HG02870 (cell line): ENCODE measurements at regions not wholly inside any gene's neighbourhood (a gene's known extent, or its start where the extent isn't known, plus 50 kb on each side); places are given as distances from the start of the nearest gene placed in this dataset.

Experiments used
- ATAC-seq: cut with Tn5 transposase; IDR thresholded peaks from one replicate; pipeline ENCODE4 v1.9.1; 2021; ENCODE audit warnings: mild to moderate bottlenecking, moderate library complexity; ENCODE audit not compliant: unreplicated experiment

DNA sequence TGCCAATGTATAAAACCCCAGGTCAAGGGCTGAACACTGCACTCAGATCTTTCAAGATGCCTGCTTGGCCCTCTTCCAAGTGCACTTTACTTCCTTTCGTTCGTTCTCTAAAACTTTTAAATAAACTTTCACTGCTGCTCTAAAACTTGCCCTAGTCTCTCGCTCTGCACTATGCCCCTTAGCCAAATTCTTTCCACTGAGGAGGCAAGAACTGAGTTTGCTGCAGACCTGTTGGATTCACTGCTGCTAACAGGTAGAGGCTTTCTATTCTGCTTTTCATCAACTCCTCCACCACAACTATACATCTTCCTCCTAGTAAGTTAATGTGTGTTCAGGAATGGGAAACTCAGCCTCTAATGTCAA lies 467.9 kb downstream of the MBD2 start:
- no peak for ATAC-seq

DNA sequence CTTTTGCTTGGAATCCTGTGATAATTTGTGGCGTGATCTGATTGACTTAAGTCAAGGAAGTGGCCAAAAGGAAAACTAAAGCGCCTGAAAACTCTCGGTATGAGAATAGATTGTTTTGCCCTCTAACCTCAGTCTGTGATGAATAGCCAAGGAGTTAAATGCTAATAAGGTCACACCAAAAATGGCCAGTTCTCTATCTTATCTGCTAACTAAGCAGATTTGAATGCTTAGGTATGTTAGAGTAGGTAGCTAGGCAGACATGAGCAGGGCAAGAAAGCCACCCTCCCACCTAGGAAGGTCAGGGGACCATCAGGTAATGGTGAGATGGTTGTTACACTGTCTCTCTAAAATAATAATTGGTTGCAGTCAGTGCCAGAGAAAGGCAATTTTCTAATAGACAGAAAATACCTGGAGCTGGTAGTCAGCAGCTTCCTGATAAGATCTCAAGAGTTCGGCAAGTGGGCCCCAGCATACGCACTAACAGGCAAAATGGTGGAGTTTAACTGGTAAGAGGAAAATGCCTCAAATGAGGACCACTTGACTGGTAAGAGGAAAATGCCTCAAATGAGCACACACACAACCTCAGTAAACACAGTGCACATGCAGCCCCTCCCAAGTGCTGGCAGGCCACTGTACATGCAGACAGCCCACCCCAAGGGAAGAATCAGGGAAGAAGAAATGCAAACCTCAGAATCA lies 468.4 kb downstream of the MBD2 start:
- ATAC-seq = no peak

DNA sequence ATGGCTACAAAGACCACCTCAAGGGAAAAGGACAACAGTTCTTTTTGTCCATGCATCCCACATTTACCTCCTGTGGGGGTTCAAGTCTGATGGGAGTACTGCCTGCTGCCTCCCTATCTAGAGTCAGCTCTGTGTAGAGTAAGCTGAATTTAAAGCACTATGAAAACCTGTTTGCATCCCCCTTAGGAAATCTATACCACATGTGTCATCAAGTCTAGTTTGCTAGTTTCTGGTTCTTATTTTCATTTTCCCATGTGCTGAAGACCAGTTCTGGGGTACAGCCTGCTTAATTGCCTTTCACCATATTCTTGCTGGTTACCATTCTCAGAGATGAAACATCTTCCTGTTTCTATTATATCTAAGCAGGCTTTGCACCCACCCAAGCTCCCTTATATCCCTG lies 470.3 kb downstream of the MBD2 start:
- ATAC-seq = no peak

DNA sequence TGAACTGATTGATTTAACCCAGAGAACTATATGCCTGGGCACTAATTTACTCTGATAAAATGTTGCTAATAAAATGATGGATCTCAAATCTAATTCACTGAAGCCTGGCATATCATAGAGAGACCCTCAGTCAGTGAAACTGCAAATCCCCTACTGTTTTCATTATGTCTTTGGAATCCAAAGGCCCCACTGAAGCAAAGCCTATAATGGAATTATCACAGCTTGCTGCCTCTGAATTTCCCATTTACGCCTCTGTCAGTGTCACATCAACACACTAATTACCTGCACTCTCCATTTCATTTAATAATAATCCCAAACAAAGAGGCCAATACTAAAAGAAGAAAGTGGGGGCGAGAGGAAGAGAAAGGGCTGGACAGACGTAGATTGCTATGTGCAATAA lies 470.9 kb downstream of the MBD2 start:
- no peak for ATAC-seq

DNA sequence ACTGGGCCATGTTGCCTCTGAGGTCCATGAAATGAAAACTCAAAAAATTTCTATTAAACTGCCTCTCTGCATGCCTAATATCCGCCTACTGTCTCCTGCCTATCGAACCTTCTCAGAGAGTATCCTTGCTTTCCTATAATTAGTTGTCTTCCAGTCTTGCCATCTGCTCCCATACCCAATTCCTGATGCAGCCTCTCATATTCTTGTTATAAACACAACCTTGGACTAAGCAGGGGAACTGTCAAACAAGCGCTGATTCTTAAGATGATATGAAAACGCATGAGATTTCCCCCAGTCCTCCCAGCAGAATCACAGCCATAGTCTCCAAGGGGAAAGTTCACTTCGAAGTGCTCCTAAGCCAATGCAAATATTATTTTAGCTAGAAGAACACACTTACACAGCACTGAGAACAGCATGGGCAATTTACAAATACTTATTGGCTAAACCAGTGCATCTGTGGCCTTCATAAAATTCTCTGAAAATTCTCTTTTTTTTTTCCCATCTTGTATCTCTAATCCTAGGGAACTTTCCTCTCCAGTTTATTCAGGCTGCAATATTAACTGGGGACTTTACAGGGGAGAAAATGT lies 471.6 kb downstream of the MBD2 start:
- no peak for ATAC-seq

DNA sequence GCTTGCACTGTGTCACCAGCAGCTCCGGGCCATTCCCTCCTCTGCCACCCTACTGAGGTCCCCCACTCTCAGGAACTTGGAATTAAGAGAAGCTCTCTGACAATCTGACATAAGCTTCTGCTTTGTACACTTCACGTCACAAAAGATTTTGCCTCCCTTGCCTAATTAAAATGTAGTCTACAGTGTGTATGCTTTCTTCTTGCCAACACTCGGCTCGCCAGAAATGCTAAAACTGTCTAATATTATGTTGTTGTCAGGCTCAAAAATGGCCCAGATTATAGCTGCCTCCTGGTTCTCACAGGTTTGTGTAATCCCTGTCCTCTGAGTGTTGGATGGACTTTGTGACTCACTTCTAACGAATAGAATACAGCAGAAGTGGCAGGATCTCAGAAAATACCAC lies 474.7 kb downstream of the MBD2 start:
- ATAC-seq = no peak

DNA sequence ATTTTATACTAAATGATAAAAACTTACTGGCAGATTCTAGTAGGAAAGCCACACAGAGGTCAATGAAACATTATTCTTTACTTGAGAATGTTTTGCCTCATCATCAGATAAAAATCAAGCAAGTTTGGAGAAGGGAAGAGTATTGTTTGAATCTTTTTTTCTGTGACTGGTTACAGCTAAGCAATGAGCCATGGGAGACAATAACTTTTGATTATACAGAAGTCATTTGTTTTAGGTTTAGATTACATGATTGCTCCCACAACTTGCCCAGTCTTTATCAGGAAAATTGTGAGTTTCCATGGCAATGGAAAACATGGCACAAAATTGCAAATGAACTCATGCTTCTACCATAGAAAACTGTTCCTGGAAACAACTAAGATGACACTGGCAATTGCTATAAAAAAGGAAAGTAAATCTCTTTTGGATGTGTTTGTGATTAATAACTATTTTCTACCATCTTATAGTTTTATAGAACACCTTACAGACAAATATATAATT lies 476.8 kb downstream of the MBD2 start:
- ATAC-seq = no peak

DNA sequence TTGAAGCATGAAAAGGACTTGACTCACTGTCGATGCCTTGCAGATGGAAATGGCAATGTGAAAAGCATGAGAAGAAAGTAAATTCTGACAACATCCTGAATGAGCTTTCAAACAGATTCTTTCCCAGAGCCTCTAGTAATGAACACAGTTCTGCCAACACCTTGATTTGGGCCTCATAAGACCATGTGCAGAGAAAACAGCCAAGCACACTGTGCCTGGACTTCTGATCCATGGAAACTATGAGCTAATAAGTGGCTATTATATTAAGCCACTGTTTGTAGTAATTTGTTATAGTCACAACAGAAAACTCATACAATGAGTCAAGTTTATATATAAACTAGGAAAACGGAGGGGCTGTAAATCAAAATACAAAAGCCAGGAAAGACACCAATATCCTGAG lies 477.3 kb downstream of the MBD2 start:
- no peak for ATAC-seq

DNA sequence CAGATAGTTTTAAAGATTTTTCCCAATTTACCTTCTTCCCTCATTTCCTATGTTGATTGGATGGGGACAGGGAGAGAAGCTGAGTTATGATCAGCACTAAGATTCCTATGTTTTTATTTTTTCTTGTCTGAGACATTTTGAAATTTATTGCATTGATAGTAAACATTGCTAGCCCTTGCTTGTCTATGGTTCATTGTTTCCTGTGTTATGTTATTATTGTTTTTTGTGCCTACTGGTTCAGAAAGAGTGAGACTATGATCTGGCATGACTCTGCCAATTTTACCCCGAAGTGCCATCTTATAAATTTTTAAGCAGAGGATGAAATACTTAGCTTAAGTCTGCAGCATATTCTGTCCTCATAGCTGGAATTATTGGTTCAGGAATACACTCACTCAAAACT lies 478.5 kb downstream of the MBD2 start:
- no peak for ATAC-seq

DNA sequence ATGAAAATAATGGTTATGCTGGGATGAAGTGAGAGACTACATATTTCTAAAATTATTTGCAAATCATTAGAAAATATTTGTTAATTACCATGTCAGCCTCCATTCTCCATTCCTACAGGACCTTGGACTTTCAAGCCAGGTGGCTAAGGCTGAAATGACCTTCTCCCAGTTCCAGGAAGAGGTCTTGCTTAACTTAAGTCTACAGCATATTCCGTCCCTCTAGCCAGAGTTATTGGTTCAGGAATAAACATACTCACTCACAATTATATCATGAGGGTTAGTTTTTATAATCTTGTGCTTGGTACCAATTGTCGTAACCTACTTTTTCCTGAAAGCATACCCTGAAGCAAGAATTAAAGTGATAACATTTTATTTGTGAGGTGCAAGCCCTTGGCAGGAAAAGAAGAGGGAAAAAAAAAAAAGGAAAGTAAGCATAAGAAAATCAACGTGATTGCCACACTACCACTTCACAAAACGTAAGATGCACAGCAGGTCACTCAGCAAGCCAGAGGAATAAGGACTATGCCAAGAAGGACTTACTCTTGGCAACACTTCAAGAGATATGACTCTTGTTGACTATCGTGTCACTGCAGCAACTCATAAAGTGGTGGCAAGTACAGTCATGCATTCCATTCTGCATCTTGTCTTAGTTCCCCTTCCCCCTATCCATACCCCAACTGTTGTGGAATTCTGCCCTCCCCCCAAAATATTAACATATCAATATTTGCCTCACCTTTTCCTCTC lies 479.1 kb downstream of the MBD2 start:
- ATAC-seq = no peak

DNA sequence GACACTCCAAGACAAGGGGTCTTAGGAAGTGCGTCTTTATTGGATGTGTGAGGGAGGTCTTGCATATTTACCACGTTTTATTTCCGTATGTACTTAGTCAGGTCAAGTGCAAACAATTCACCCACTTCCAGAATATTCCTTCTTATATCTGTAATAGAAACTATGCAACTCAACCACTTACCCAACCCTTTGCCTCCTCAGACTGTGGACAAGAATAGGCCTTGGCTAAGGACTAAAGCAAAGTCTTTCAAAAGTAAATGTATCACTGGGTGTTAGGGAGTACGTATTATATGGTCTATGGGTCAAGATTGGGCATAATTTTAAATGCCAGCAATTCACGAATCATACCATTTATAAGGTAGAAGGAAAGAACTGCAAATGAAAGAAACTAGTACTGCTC lies 484.8 kb downstream of the MBD2 start:
- no peak for ATAC-seq

DNA sequence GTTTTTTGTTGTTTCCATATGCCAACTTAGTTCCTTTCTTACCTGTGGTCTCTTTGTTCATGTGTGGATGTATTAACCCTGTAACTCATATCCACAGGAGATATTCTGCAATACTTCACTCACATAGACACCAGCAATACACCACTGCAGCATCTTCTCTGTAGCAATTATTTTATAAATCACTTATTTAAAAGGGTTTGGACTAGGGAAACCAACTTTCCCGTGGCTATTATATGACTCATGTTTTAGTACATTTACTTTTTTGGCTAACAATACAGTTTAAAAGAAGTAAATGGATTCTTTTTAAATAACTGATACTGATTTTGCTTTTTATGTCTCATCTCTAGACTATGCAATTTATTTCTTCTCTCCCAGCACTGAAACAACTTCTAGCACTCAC lies 488.9 kb downstream of the MBD2 start:
- ATAC-seq = no peak

DNA sequence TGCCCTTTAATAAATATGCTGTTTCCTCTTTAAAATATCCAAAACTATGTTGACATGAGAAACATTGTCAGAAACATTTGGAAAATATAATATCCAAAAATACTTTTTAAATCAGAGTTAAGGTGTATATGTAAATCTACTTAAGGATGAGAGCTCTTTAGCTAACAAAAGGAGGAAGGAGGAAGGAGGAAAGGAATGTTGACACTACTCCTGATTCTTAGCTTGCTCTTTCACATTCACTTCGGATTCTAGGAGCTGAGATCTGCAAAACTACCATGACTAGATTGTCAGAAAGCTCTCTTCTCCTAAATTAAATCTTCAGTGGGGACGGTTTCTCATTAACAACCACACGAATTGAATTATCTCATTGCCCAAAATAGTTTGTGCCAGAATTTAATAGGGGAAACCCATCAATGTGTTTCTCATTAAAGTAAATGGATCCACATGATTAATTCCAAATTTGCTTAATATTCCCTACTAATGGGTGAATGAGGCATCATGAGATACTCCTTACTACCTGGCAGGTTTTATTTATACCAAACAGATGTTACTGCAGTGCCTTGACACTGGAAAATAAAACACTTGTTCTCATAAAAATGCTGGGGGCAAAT lies 509.1 kb downstream of the MBD2 start:
- no peak for ATAC-seq

DNA sequence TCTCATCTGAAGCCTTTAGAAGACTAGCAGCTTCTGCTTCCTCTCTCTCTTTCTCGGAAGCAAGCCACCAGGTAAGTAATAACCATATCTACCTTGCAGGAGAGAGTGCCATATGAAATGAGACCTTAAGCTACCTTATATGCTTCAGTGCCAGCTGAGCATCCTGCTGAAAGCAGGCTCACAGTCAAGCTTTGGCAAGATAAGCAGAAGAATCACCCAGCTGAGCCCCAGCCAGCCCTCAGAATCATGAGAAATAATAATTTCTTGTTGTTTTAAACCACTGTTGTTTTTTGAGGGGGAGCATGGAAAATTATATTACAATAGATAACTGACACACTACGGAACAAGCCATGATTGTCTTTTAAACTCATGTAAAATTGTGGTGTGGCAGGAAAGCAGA lies 514.4 kb downstream of the MBD2 start:
- ATAC-seq = no peak

DNA sequence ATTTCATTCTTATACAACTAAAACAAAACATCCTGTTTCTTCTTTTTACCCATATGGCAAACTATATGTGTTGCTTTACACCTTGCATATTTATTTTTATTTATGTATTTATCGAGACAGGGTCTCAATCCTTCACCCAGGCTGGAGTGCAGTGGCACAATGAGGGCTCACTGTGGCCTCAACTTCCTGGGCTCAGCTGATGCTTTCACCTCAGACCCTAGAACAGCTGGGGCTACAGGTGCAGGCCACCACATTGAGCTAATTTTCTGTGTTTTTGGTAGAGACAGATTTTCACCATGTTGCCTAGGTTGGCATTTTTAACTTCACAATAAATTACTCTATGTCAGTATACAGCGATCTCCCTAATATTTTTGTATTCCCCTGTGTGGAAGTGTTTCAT lies 522.0 kb downstream of the MBD2 start:
- ATAC-seq = no peak

DNA sequence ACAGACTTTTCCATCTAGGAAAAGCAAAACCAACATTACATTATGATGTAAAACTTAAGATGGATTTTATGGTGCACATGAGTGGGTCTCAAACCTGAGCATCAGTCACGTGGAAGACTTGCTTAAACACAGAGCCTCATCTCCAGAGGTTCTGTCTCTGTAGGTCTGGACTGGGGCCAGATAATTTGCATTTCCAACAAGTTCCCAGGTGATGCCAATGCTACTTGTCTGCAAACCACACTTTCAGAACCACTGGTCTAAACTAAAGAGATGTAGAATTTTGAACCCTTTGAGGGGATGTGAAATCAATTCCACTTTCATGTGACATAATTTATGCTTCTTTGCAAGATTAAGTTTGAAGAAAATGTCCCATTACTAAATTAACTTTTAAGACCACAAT lies 522.8 kb downstream of the MBD2 start:
- ATAC-seq = no peak

DNA sequence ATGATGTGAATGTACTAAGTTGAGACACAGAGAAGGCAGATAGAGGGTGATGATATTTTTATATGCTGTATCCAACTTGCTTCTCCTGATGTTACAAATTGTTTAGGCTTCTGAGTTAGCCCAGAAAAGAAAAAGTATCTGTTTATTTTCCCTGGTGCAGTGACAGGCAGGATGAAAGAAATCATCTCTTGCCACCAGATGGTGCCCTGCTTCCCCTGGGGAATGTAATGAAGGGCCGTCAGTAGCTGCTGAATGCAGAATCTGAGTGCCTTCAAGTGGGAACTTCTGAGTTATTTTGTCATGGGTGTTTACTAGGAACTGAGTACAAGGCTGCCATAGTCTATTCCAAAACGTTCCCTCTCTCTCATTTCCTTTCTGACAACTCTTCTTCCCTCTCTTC lies 525.6 kb downstream of the MBD2 start:
- no peak for ATAC-seq

DNA sequence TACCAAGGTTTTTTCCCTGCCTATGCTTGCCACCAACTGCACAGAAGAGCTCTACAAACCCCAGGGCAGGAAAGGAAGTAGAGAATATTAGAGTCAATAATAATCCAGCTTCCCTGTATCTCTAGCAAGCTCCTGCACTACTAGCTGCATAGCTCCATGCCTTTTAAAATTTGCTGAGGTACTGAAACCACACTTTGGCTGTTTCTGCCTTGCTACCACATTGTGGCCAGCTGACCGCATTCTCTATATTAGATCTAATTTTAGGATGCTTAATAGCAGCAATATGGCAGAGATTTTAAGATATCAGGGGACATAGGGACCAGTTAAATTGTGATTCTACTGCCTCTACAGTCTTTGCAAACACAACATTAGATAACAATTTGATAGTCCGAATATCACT lies 534.6 kb downstream of the MBD2 start:
- ATAC-seq = no peak

DNA sequence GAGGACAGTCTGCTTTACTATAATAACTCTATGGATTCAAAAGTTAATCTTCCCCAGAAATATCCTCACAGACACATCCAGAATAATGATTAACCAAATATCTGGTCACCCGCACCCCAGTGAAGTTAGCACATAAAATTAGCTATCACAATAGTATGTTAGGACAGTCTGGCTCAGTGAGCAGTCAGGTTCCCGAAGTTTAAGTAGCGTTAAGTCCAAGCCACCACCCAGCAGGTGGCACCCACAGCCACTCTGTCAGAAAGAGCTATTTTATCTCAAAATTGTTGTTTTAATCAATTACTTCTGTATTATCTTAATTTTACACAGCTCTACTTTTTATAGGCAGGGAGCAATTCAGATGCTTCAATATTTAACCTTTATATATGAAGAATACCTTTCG lies 537.5 kb downstream of the MBD2 start:
- no peak for ATAC-seq

DNA sequence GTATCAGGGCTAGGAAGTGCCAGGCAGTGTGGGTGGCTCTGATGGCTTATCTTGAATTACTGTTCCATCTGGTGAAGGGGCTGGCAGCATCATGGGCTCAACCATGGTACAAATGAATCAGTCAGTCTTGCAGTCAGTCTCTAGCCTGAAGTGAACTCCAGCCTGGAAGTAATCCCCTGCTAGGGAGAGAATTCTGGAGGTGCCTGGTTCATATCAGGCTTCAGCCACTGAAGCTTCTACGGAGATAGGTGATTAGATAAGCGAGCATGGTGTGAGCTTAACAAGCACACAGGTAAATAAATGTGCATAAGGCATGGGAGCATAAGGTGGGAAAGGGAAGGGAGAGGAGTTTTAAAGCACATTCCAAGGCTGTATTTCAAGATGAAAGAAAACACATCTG lies 541.7 kb downstream of the MBD2 start:
- no peak for ATAC-seq

DNA sequence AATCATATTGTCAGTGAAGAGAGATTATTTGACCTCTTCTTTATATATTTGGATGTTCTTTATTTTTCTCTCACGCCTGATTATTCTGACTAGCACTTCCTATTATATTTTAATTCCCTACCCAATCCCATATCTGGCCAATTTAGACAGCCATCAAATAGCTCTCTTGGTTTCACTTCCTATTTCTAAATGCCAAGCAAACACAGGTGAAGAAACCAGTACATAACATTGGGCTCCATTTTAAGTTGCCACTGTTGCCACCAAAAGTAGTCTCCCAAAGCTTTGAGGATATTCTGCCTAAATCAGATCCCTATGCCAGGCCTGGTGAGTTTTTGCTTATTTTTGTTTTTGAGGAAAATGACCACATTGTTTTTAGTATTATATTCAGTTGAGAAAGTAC lies 547.0 kb downstream of the MBD2 start:
- no peak for ATAC-seq

DNA sequence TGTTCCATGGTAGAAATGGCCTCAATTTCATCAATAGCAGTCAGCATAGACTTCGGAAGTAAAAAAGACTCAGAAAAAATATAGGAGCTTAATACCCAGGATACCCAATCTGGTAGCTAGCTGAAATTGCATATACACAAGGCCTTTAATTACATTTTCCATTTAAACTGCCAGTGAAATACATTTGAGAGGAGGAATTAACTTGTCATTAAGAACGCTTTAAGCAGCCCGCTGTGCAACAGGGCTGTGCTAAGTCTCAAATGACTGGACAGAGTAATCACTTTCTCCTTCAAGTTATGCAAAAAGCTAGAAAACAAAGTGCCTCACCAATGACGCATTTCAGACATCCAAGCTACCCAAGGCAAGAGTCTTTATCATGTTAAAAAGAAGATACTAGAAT lies 558.8 kb downstream of the MBD2 start:
- ATAC-seq = no peak
